IMR-90 (cell line): ENCODE measurements at regions not wholly inside any gene's neighbourhood (a gene's known extent, or its start where the extent isn't known, plus 50 kb on each side); places are given as distances from the start of the nearest gene placed in this dataset.

ENCODE experiments used
- ATAC-seq: fragments of 200-7000 bp; cut with Tn5 transposase; 2 replicates; pipeline ENCODE4 v1.9.1; 2020; ENCODE audit warnings: low read depth, mild to moderate bottlenecking, moderate library complexity
- BruUV-seq: library from RNA; stranded (reverse); fragments of 400-500 nt; replicated peaks from 2 replicates; lab custom pipeline; 2021; lab: Mats Ljungman, UMichigan
- CTCF ChIA-PET: fragments of 300-600 bp; formaldehyde crosslinking; extraction: SDS; loops from one replicate; lab custom pipeline; 2021; ENCODE audit warnings: antibody characterized with exemption; lab: Yijun Ruan, JAX
- POLR2A ChIA-PET: fragments of 300-600 bp; sonication (Branson Sonifier 250); formaldehyde crosslinking; loops from one replicate; lab custom pipeline; 2022; ENCODE audit warnings: antibody characterized with exemption; ENCODE audit not compliant: unreplicated experiment; lab: Charles Lee
- DNase-seq: peaks from one replicate; pipeline ENCODE4 v3.0.0; 2013
- H2AFZ ChIP-seq: replicated peaks from 2 replicates; pipeline ENCODE3; 2013; ENCODE audit warnings: low read length, mild to moderate bottlenecking; ENCODE audit not compliant: poor library complexity
- H2AK5ac ChIP-seq: 2 replicates; pipeline ENCODE4 v1.6.1; 2013; ENCODE audit warnings: low read depth, low read length, inconsistent platforms
- H2AK9ac ChIP-seq: replicated peaks from 2 replicates; pipeline ENCODE3; 2013; ENCODE audit warnings: mild to moderate bottlenecking, low read depth, low read length, moderate library complexity; ENCODE audit not compliant: poor library complexity
- H2BK120ac ChIP-seq: 2 replicates; pipeline ENCODE4 v1.6.1; 2013; ENCODE audit warnings: low read depth, low read length, inconsistent platforms
- H2BK15ac ChIP-seq: 3 replicates; pipeline ENCODE4 v1.6.1; 2013; ENCODE audit warnings: low read depth, low read length, inconsistent platforms
- H2BK20ac ChIP-seq: 2 replicates; pipeline ENCODE4 v1.6.1; 2013; ENCODE audit warnings: low read depth, mild to moderate bottlenecking, inconsistent platforms, low read length, moderate library complexity
- H2BK5ac ChIP-seq: 2 replicates; pipeline ENCODE4 v1.6.1; 2013; ENCODE audit warnings: mild to moderate bottlenecking, low read depth, low read length, inconsistent platforms; ENCODE audit not compliant: poor library complexity, severe bottlenecking
- H3K14ac ChIP-seq: replicated peaks from 2 replicates; pipeline ENCODE4 v1.6.1; 2013; ENCODE audit warnings: low read depth, low read length, inconsistent platforms
- H3K18ac ChIP-seq: 2 replicates; pipeline ENCODE4 v1.6.1; 2013; ENCODE audit warnings: low read depth, low read length, control low read depth
- H3K23ac ChIP-seq: 2 replicates; pipeline ENCODE4 v1.6.1; 2013; ENCODE audit warnings: low read depth, low read length, inconsistent platforms
- H3K27ac ChIP-seq: 2 replicates; pipeline ENCODE4 v1.5.1; 2013; ENCODE audit warnings: mild to moderate bottlenecking, control low read depth, low read length; ENCODE audit not compliant: insufficient read depth
- H3K27me3 ChIP-seq: 2 replicates; pipeline ENCODE4 v1.6.1; 2013; ENCODE audit warnings: low read length; ENCODE audit not compliant: control insufficient read depth, insufficient read depth
- H3K36me3 ChIP-seq: 2 replicates; pipeline ENCODE4 v1.6.1; 2013; ENCODE audit warnings: low read length, mixed read lengths; ENCODE audit not compliant: control insufficient read depth, insufficient read depth
- H3K4ac ChIP-seq: 2 replicates; pipeline ENCODE4 v1.6.1; 2013; ENCODE audit warnings: low read depth, low read length, inconsistent platforms
- H3K4me1 ChIP-seq: 2 replicates; pipeline ENCODE4 v1.6.1; 2013; ENCODE audit warnings: low read length, mixed read lengths; ENCODE audit not compliant: control insufficient read depth, insufficient read depth
- H3K4me2 ChIP-seq: 2 replicates; pipeline ENCODE4 v1.6.1; 2013; ENCODE audit warnings: low read depth, mild to moderate bottlenecking, control low read depth, low read length, moderate library complexity
- H3K4me3 ChIP-seq: 2 replicates; pipeline ENCODE4 v1.5.1; 2013; ENCODE audit warnings: low read depth, mild to moderate bottlenecking, control low read depth, low read length, moderate library complexity; ENCODE audit not compliant: insufficient read depth
- H3K56ac ChIP-seq: 2 replicates; pipeline ENCODE4 v1.6.1; 2013; ENCODE audit warnings: low read length, inconsistent platforms; ENCODE audit not compliant: insufficient read depth; ENCODE audit errors: extremely low read depth
- H3K79me1 ChIP-seq, 2 experiments: 2 replicates each; pipeline ENCODE4 v1.6.1; 2013; ENCODE audit warnings: low read length in 2 of 2, inconsistent platforms in 1 of 2, low read depth in 1 of 2
- H3K9ac ChIP-seq: 2 replicates; pipeline ENCODE4 v1.6.1; 2013; ENCODE audit warnings: low read depth, low read length, control low read depth
- H3K9me1 ChIP-seq: 2 replicates; pipeline ENCODE4 v1.6.1; 2013; ENCODE audit warnings: low read length, inconsistent platforms; ENCODE audit not compliant: insufficient read depth
- H3K9me3 ChIP-seq: 2 replicates; pipeline ENCODE4 v1.6.1; 2013; ENCODE audit warnings: low read length; ENCODE audit not compliant: control insufficient read depth, insufficient read depth
- H4K20me1 ChIP-seq: 2 replicates; pipeline ENCODE4 v1.6.1; 2013; ENCODE audit warnings: low read length, inconsistent platforms; ENCODE audit not compliant: insufficient read depth
- H4K5ac ChIP-seq: 2 replicates; pipeline ENCODE4 v1.6.1; 2013; ENCODE audit warnings: mild to moderate bottlenecking, low read depth, low read length, control low read depth
- H4K8ac ChIP-seq, 2 experiments: 2 replicates each; pipeline ENCODE4 v1.6.1; 2013; ENCODE audit warnings: low read depth in 2 of 2, low read length in 2 of 2, control low read depth in 1 of 2, inconsistent platforms in 1 of 2
- H4K91ac ChIP-seq: 2 replicates; pipeline ENCODE4 v1.6.1; 2013; ENCODE audit warnings: low read depth, low read length, inconsistent platforms; ENCODE audit not compliant: insufficient read depth
- BHLHE40 ChIP-seq: fragments of 150-350 bp; IDR thresholded peaks from 2 replicates; pipeline ENCODE4 v1.6.1; 2016; ENCODE audit warnings: mild to moderate bottlenecking, low read depth, low read length
- CEBPB ChIP-seq: IDR thresholded peaks from 2 replicates; pipeline ENCODE4 v1.6.1; 2012; ENCODE audit warnings: low read depth, low read length, improper control_type of control experiment
- CHD1 ChIP-seq: IDR thresholded peaks from 2 replicates; pipeline ENCODE4 v1.6.1; 2012; ENCODE audit warnings: low read depth, low read length, improper control_type of control experiment
- CTCF ChIP-seq: conservative IDR thresholded peaks from 2 replicates; pipeline ENCODE4 v1.5.1; 2012; ENCODE audit warnings: mild to moderate bottlenecking, low read depth, low read length, improper control_type of control experiment
- ELK1 ChIP-seq: fragments of 150-350 bp; IDR thresholded peaks from 2 replicates; pipeline ENCODE4 v1.6.1; 2016; ENCODE audit warnings: low read depth, mild to moderate bottlenecking, low read length, moderate library complexity, borderline replicate concordance
- FOS ChIP-seq: fragments of 150-350 bp; IDR thresholded peaks from 2 replicates; pipeline ENCODE4 v1.6.1; 2016; ENCODE audit warnings: low read depth, low read length
- MAZ ChIP-seq: IDR thresholded peaks from 2 replicates; pipeline ENCODE4 v1.6.1; 2012; ENCODE audit warnings: low read depth, mild to moderate bottlenecking, low read length, improper control_type of control experiment, moderate library complexity, borderline replicate concordance
- MXI1 ChIP-seq: IDR thresholded peaks from 2 replicates; pipeline ENCODE4 v1.6.1; 2012; ENCODE audit warnings: low read depth, mild to moderate bottlenecking, low read length, moderate library complexity, borderline replicate concordance
- NFE2L2 ChIP-seq: fragments of 150-350 bp; IDR thresholded peaks from 2 replicates; pipeline ENCODE4 v1.6.1; 2016; ENCODE audit warnings: low read depth, mild to moderate bottlenecking, low read length
- POLR2A ChIP-seq: IDR thresholded peaks from 2 replicates; pipeline ENCODE4 v1.6.1; 2012; ENCODE audit warnings: mild to moderate bottlenecking, low read depth, low read length
- RFX5 ChIP-seq: IDR thresholded peaks from 2 replicates; pipeline ENCODE4 v1.8.0; 2012; ENCODE audit warnings: low read depth, mild to moderate bottlenecking, low read length, moderate library complexity
- SMC3 ChIP-seq: fragments of 150-350 bp; IDR thresholded peaks from 2 replicates; pipeline ENCODE4 v1.6.1; 2016; ENCODE audit warnings: low read depth, mild to moderate bottlenecking, antibody characterized with exemption, low read length, moderate library complexity
- dilution Hi-C: fragments of 300-500 bp; cut with HindIII; formaldehyde crosslinking; loops from one replicate; pipeline ENCODE4 v1.14.3; 2018; ENCODE audit warnings: low sequenced_read_pairs; ENCODE audit not compliant: unreplicated experiment
- in situ Hi-C: fragments of 300-500 bp; cut with MboI; formaldehyde crosslinking; loops from 3 replicates; pipeline ENCODE4 v1.14.3; 2019; ENCODE audit warnings: low sequenced_read_pairs, inconsistent platforms, mixed read lengths
- intact Hi-C: fragments of 100-400 bp; cut with micrococcal nuclease; formaldehyde crosslinking; loops from 2 replicates; pipeline ENCODE4 v1.10.0; 2022

- H3K36me3 ChIP-seq, result no peaks in the 10 kb centered on the region
- H3K27ac ChIP-seq, result no peak overlapping the region
- H4K5ac ChIP-seq, result no peak overlapping the region
- H3K14ac ChIP-seq, result no peak overlapping the region
- no peak for DNase-seq
- in situ Hi-C loops, result no loop called here
- no peak overlapping the region for H2AFZ ChIP-seq
- no peak overlapping the region for H3K4me3 ChIP-seq
- dilution Hi-C loops, result no loop called here
- intact Hi-C loops, result no loop called here
- no peak overlapping the region for H2BK15ac ChIP-seq
- H2BK20ac ChIP-seq, result no peak overlapping the region
- ChIA-PET CTCF (no interaction called here), POLR2A (no interaction called here)
- H3K4me1 ChIP-seq, result no peaks in the 10 kb centered on the region
- no TSS peak for BruUV-seq
- H2AK9ac ChIP-seq, result no peak overlapping the region
- no peak overlapping the region for H3K23ac ChIP-seq
- H3K79me1 ChIP-seq, result no peaks in the 10 kb centered on the region
- H3K4ac ChIP-seq, result no peak overlapping the region
- H4K91ac ChIP-seq, result no peak overlapping the region
- H3K27me3 ChIP-seq, result no peaks in the 10 kb centered on the region
- no peak overlapping the region for H3K4me2 ChIP-seq
- H2AK5ac ChIP-seq, result no peak overlapping the region
- TF ChIP-seq RFX5 (no peak), POLR2A (no peak), FOS (no peak), ELK1 (no peak), NFE2L2 (no peak), MAZ (no peak), CEBPB (no peak), CTCF (no peak), BHLHE40 (no peak), SMC3 (no peak), CHD1 (no peak), MXI1 (no peak)
- no peaks in the 10 kb centered on the region for H3K9me1 ChIP-seq
- ATAC-seq, result no peak
- H3K9ac ChIP-seq, result no peak overlapping the region
- H4K8ac ChIP-seq, result no peak overlapping the region
- H2BK120ac ChIP-seq, result no peak overlapping the region
- no peak overlapping the region for H2BK5ac ChIP-seq
- H3K56ac ChIP-seq, result no peak overlapping the region
- no peaks in the 10 kb centered on the region for H3K9me3 ChIP-seq
- H3K18ac ChIP-seq, result no peak overlapping the region
- H4K20me1 ChIP-seq, result no peaks in the 10 kb centered on the region
Observed at GRCh38 chr6:94049001-94049400, 629.6 kb upstream of the EPHA7 start.
